BE2C (cell line): ENCODE measurements at regions not wholly inside any gene's neighbourhood (a gene's known extent, or its start where the extent isn't known, plus 50 kb on each side); places are given as distances from the start of the nearest gene placed in this dataset.

Source experiments
- DNase-seq: peaks from one replicate; pipeline ENCODE4 v3.0.0-alpha.2; 2020
- H3K27me3 ChIP-seq: fragments of 250-450 bp; sonication (Bioruptor Pico); 2 replicates; pipeline ENCODE4 v1.5.1; 2020; ENCODE audit warnings: mild to moderate bottlenecking
- H3K36me3 ChIP-seq: fragments of 250-450 bp; sonication (Bioruptor Pico); 2 replicates; pipeline ENCODE4 v1.5.1; 2020; ENCODE audit warnings: mild to moderate bottlenecking
- H3K4me1 ChIP-seq: fragments of 250-450 bp; sonication (Bioruptor Pico); 2 replicates; pipeline ENCODE4 v1.5.1; 2020
- H3K4me3 ChIP-seq: 2 replicates; pipeline ENCODE4 v1.5.1; 2011; ENCODE audit warnings: low read depth, low read length
- H3K9me3 ChIP-seq: fragments of 250-450 bp; sonication (Bioruptor Pico); 2 replicates; pipeline ENCODE4 v1.5.1; 2020
- CTCF ChIP-seq: IDR thresholded peaks from 2 replicates; pipeline ENCODE4 v1.5.1; 2012; ENCODE audit warnings: mild to moderate bottlenecking, low read depth, low read length

GRCh38 chr9:87245271-87245670 lies 252.4 kb upstream of the DAPK1 start:
- H3K4me3 ChIP-seq, result no peak overlapping the region
- DNase-seq, result no peak
- no peaks in the 10 kb centered on the region for H3K36me3 ChIP-seq
- H3K27me3 ChIP-seq, result peaks cover 8% of the 10 kb centered on the region
- TF ChIP-seq CTCF, result no peak
- H3K9me3 ChIP-seq, result no peaks in the 10 kb centered on the region
- H3K4me1 ChIP-seq, result no peaks in the 10 kb centered on the region

GRCh38 chr9:87247097-87247496 lies 250.6 kb upstream of the DAPK1 start:
- Histone ChIP-seq H3K27me3 (peaks cover 8% of the 10 kb centered on the region), H3K36me3 (no peaks in the 10 kb centered on the region), H3K4me1 (no peaks in the 10 kb centered on the region), H3K4me3 (no peak overlapping the region), H3K9me3 (no peaks in the 10 kb centered on the region)
- TF ChIP-seq CTCF, result no peak
- no peak for DNase-seq

GRCh38 chr9:87249029-87249428 lies 248.6 kb upstream of the DAPK1 start:
- DNase-seq, result no peak
- Histone ChIP-seq H3K4me3 (no peak overlapping the region), H3K4me1 (no peaks in the 10 kb centered on the region), H3K36me3 (no peaks in the 10 kb centered on the region), H3K27me3 (peaks cover 8% of the 10 kb centered on the region; the same call in 1 of the 2 replicates), H3K9me3 (no peaks in the 10 kb centered on the region)
- TF ChIP-seq CTCF, result no peak

- peaks cover 6% of the 10 kb centered on the region; the same call in 1 of the 2 replicates for H3K27me3 ChIP-seq
- H3K36me3 ChIP-seq, result no peaks in the 10 kb centered on the region
- no peak for DNase-seq
- H3K9me3 ChIP-seq, result no peaks in the 10 kb centered on the region
- H3K4me3 ChIP-seq, result no peak overlapping the region
- H3K4me1 ChIP-seq, result no peaks in the 10 kb centered on the region
- TF ChIP-seq CTCF, result peak; percentile 14; the same call in 1 of the 2 replicates
These were observed 247.5 kb upstream of the DAPK1 start for GRCh38 chr9:87250205-87250604.

GRCh38 chr9:87255431-87256155 lies 242.1 kb upstream of the DAPK1 start:
- Histone ChIP-seq H3K4me1 (no peaks in the 10 kb centered on the region), H3K4me3 (no peak overlapping the region), H3K9me3 (no peaks in the 10 kb centered on the region), H3K36me3 (no peaks in the 10 kb centered on the region), H3K27me3 (no peaks in the 10 kb centered on the region)
- no peak for TF ChIP-seq CTCF
- DNase-seq, result no peak

- no peak for TF ChIP-seq CTCF
- Histone ChIP-seq H3K36me3 (no peaks in the 10 kb centered on the region), H3K9me3 (no peaks in the 10 kb centered on the region), H3K27me3 (no peaks in the 10 kb centered on the region), H3K4me1 (no peaks in the 10 kb centered on the region), H3K4me3 (no peak overlapping the region)
- no peak for DNase-seq
These were observed 240.7 kb upstream of the DAPK1 start for GRCh38 chr9:87256973-87257372.
